Mucosa of stomach (tissue), 1 donor: ENCODE measurements at regions not wholly inside any gene's neighbourhood (a gene's known extent, or its start where the extent isn't known, plus 50 kb on each side); places are given as distances from the start of the nearest gene placed in this dataset.

ENCODE experiments used
- H3K27me3 ChIP-seq: one replicate; pipeline ENCODE4 v1.7.0; 2013; ENCODE audit warnings: mild to moderate bottlenecking, low read length; ENCODE audit not compliant: control insufficient read depth, insufficient read depth
- H3K36me3 ChIP-seq: one replicate; pipeline ENCODE4 v1.7.0; 2013; ENCODE audit warnings: low read length; ENCODE audit not compliant: control insufficient read depth, insufficient read depth
- H3K4me1 ChIP-seq: one replicate; pipeline ENCODE4 v1.7.0; 2013; ENCODE audit warnings: mild to moderate bottlenecking, low read length; ENCODE audit not compliant: control insufficient read depth, insufficient read depth
- H3K4me3 ChIP-seq: one replicate; pipeline ENCODE4 v1.7.0; 2013; ENCODE audit warnings: low read length
- H3K9ac ChIP-seq: one replicate; pipeline ENCODE4 v1.7.0; 2013; ENCODE audit warnings: mild to moderate bottlenecking, low read length, moderate library complexity
- H3K9me3 ChIP-seq: one replicate; pipeline ENCODE4 v1.7.0; 2013; ENCODE audit warnings: mild to moderate bottlenecking, low read length, moderate library complexity; ENCODE audit not compliant: control insufficient read depth
- donor health status: Pancreatic carcinoma.

DNA sequence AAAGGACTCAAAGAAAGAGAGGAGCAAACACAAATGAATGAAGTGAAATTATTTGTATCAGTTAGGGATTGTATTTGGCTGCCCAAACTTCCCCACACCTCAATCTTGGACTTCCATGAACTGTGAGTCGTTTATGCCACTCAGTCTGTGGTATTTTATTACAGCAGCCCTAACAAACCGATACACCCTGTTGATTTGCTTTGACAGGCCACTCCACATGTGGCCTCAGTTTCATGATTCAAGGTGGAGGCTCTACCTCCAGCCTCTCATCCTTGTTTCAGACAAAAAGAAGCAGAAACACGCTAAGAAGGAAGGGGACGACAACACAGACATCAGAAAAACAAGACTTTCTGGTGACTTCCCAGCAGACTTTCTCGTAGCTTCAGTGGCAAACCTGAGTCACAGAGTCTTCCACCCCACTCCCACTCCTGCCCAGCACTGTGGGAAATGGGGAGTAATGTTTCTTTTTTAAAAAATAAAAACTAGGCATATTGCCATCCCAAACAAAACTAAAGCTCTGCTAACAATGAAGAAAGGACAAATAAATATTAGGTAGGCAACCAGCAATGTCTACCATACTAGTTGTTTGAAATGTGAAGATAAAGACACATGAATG lies 52.2 kb upstream of the ABCA1 start:
- Histone ChIP-seq H3K4me1 (no peaks in the 10 kb centered on the region), H3K36me3 (no peaks in the 10 kb centered on the region), H3K9ac (no peak overlapping the region), H3K9me3 (no peaks in the 10 kb centered on the region), H3K4me3 (no peak overlapping the region), H3K27me3 (no peaks in the 10 kb centered on the region)

DNA sequence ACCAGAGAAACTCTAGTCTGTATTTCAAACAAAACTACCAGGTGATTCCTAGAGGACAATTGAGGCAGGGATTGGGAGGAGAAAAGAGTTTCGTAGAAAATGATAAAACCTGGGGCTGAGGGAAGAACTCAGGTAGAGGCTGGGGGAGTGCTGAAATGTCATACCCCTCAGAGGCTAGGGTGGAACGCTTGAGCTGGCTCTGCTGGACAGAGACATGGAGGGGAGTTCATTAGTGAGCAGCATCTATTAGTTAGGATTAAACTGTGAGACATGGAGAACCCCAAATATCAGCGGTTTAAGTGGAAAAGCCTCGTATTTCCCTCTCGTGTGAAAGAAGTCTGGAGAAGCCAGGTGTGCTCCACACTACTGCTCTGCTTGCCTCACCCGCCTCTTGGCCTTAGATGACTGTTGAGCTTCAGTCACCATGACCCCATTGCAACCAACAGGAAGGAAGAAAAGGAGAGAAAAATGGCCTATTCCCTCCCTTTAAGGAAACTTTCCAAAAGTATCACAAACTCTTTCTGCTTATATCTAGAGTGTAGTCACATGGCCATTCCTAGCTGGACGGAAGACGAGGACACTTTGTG lies 53.7 kb upstream of the ABCA1 start:
- H3K9me3 ChIP-seq, result no peaks in the 10 kb centered on the region
- H3K4me3 ChIP-seq, result no peak overlapping the region
- no peaks in the 10 kb centered on the region for H3K36me3 ChIP-seq
- H3K4me1 ChIP-seq, result no peaks in the 10 kb centered on the region
- no peaks in the 10 kb centered on the region for H3K27me3 ChIP-seq
- H3K9ac ChIP-seq, result no peak overlapping the region

DNA sequence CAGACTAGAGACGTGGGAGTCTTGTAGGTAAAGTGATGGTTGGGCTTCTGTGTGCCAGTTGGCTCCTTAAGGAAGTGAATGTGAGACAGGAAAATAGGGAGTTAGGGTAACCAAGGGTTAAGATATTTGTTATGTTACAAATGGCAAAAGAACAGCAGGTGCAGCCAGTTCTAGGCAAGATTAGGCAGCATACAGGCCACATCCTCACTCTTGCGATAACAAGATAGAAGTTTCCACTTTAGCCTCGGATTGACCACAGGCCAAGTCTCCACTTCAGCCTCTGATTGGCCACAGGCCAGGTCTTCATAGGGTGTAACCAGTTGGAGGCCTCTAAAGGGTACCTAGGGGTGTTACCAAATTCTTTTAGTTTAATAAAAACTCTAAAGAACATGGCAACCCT lies 54.6 kb upstream of the ABCA1 start:
- no peaks in the 10 kb centered on the region for H3K9me3 ChIP-seq

DNA sequence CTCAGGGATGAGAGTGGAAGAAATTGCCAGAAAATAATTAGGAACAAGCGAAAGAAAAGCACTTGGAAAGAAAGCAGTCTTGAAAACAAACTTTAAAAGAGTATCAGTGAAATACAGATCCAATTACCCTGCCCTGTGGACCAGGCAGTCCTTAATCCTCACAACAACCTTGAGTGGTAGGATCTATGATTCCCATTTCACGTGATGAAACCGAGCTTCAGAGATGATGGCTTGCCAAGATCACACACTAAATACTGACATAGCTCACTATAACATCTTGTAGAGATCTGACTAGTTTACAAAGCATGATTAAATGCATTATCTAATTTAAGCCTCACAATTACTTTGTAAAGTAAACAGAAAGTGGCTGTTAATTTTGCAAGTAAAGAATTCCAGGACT lies 55.5 kb upstream of the ABCA1 start:
- no peak overlapping the region for H3K4me3 ChIP-seq
- no peaks in the 10 kb centered on the region for H3K4me1 ChIP-seq
- no peaks in the 10 kb centered on the region for H3K27me3 ChIP-seq

More for the DNA sequence above, 54.6 kb upstream of the ABCA1 start:
- H3K4me1 ChIP-seq, result no peaks in the 10 kb centered on the region
- no peak overlapping the region for H3K9ac ChIP-seq
- H3K4me3 ChIP-seq, result no peak overlapping the region
- no peaks in the 10 kb centered on the region for H3K27me3 ChIP-seq
- H3K36me3 ChIP-seq, result no peaks in the 10 kb centered on the region

DNA sequence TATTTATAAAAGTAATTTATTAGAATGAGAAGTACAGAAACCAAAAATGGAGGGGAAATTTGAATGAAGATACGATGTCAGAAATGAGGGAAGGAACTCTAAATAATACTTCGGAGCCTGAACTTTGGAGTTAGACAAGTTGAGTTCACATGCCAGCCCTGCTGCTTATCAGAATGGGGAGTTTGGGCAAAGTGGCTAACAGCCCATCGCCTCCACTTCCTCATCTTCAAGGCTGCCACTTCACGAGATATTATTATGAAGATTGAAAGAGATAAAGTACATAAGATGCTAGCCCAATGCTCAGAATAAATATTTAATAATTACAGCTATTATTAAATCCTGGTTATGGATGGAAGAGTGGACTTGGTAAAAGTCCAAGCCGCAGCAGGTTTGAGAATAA lies 56.2 kb upstream of the ABCA1 start:
- Histone ChIP-seq H3K4me3 (no peak overlapping the region), H3K9ac (no peak overlapping the region), H3K27me3 (no peaks in the 10 kb centered on the region), H3K9me3 (no peaks in the 10 kb centered on the region), H3K36me3 (no peaks in the 10 kb centered on the region), H3K4me1 (no peaks in the 10 kb centered on the region)

More for the DNA sequence above, 55.5 kb upstream of the ABCA1 start:
- Histone ChIP-seq H3K9me3 (no peaks in the 10 kb centered on the region), H3K36me3 (no peaks in the 10 kb centered on the region), H3K9ac (no peak overlapping the region)

DNA sequence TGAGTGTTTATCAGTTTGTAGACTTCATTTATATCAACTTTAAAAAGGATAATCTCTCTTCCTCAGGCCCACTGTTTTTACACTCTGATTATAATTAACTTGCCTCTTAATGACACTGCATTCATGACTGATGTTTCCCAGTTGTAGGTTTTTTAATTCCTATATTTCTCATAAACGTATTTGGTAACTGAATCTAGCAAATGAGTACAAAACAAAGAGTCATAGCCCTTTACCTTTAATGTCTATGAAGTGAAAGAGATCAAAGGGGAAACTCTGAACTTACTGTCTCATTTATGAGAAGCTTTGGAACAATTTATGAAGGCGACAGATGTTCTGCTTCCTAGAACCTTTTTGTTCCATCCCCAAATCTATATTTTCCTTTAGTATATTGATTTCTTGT lies 56.6 kb upstream of the ABCA1 start:
- Histone ChIP-seq H3K9me3 (no peaks in the 10 kb centered on the region), H3K4me1 (no peaks in the 10 kb centered on the region), H3K4me3 (no peak overlapping the region), H3K9ac (no peak overlapping the region), H3K36me3 (no peaks in the 10 kb centered on the region), H3K27me3 (no peaks in the 10 kb centered on the region)

DNA sequence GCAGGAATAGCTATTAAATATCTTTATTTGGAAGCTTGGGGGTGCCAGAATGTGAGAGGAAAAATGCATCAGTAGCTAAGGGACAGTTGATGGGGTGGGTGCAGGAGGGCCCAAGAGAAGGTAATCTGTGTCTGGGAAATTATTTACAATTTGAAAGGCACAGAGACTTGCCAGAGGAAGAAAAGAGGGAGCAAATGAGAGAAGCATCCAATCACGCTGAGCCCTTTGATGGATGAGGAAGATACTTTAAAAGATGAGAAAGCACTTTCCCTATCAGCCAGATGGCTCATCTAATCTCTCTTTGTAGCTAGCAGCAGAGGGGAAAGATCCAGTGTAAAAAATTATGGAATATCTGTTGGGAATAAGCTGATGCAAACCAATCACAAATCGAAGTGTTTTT lies 57.0 kb upstream of the ABCA1 start:
- no peaks in the 10 kb centered on the region for H3K27me3 ChIP-seq
- no peaks in the 10 kb centered on the region for H3K36me3 ChIP-seq
- no peaks in the 10 kb centered on the region for H3K9me3 ChIP-seq
- no peak overlapping the region for H3K9ac ChIP-seq
- no peak overlapping the region for H3K4me3 ChIP-seq
- no peaks in the 10 kb centered on the region for H3K4me1 ChIP-seq

DNA sequence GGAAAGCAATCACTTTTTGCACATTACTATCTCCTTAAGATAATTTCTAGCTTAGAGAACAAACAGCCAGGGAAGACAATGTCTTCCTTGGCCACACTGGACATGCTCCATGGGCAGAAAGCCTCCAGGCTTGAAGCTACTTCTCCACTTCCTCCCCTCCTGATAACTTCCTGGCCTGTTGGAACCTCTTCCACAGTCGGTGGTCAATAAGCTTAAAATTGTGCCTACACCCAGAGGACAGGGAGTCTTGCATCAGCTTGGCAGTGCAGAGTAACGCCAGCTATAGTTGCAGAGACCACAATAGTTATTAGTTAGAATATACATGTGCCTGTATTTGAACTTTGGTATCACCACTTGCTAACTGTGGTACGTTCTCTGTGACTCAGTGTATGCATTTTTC lies 58.1 kb upstream of the ABCA1 start:
- no peaks in the 10 kb centered on the region for H3K9me3 ChIP-seq
- H3K4me1 ChIP-seq, result peaks cover 7% of the 10 kb centered on the region
- H3K4me3 ChIP-seq, result no peak overlapping the region
- H3K27me3 ChIP-seq, result no peaks in the 10 kb centered on the region
- H3K9ac ChIP-seq, result no peak overlapping the region
- H3K36me3 ChIP-seq, result no peaks in the 10 kb centered on the region

DNA sequence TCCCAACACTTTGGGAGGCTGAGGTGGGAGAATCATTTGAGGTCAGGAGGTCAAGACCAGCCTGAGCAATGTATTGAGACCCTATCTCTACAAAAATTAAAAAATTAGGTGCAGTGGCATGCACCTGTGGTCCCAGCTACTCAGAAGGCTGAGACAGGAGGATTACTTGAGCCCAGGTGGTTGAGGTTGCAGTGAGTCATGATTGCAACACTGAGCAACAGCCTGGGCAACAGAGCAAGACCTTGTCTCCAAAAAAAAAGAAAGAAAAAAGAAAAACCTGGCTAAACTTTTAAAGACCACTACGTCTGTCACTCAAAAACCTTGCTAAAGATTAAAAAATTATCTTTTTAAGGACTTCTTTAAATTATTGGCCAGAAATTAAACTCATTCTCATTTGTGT lies 59.8 kb upstream of the ABCA1 start:
- H3K4me1 ChIP-seq, result peaks cover 19% of the 10 kb centered on the region
- H3K36me3 ChIP-seq, result no peaks in the 10 kb centered on the region
- no peaks in the 10 kb centered on the region for H3K9me3 ChIP-seq
- no peaks in the 10 kb centered on the region for H3K27me3 ChIP-seq
- no peak overlapping the region for H3K9ac ChIP-seq
- H3K4me3 ChIP-seq, result no peak overlapping the region

DNA sequence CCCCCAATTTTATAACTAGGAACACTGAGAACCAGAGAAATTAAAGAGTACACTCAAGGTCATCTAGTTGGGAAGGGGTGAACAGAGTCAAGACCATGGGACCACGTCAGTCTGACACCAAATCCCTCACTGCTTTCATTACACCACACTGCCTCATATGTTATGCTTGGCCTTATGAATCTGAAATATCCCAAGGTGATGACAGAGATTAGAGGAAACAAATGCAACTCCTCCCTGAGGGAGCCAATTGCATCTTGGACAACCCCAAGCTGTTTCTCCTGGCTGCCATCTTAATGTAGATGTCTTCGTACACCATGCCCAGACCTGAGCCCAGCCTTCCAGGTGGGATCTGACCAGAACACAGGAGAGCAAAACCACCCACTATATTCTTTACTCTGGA lies 60.6 kb upstream of the ABCA1 start:
- no peak overlapping the region for H3K4me3 ChIP-seq
- no peak overlapping the region for H3K9ac ChIP-seq
- no peaks in the 10 kb centered on the region for H3K36me3 ChIP-seq
- H3K9me3 ChIP-seq, result no peaks in the 10 kb centered on the region
- H3K4me1 ChIP-seq, result peaks cover 27% of the 10 kb centered on the region
- no peaks in the 10 kb centered on the region for H3K27me3 ChIP-seq

DNA sequence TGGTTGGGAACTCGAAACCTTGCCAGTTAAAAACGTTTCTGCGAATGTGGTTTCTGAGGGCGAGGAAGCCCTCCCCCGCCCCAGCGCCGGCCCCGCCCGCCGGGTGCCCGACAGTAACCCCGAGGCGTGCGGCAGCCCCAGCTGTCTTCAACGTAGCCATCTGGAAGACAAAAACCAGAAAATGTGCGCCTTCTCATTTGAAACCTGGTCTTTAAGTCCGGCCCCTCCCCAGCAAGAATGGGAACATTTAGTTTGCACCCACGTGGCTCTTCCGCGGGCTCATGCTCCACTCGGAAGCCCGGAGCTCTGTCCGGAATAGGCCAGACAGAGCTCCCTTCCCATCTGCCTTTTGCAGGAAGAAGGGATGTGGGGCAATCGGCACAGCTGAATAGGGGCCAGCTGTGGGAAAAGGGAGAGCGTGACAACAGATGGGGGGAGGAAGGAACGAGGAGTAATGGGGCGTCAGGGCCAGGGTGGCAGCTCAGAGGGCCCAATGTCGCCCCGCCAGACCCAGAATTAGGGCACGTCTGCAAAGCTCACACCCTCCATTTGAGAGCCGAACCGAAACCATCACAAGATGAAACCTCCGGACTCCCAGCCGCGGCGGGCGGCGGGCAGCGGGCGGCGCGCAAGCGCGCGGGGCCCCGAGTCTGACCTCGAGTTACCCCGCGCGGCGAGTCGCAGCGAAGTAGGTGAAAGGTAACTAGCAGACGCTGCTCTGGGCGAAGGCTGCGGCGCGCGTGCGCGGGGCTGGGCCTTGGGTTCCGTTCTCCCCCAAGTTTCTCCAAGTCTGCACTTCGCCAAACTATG lies 63.4 kb upstream of the ABCA1 start:
- Histone ChIP-seq H3K9ac (peak overlapping the region; percentile 74), H3K4me3 (peak overlapping the region; percentile 85), H3K4me1 (peaks cover 29% of the 10 kb centered on the region), H3K9me3 (no peaks in the 10 kb centered on the region), H3K27me3 (no peaks in the 10 kb centered on the region), H3K36me3 (no peaks in the 10 kb centered on the region)

DNA sequence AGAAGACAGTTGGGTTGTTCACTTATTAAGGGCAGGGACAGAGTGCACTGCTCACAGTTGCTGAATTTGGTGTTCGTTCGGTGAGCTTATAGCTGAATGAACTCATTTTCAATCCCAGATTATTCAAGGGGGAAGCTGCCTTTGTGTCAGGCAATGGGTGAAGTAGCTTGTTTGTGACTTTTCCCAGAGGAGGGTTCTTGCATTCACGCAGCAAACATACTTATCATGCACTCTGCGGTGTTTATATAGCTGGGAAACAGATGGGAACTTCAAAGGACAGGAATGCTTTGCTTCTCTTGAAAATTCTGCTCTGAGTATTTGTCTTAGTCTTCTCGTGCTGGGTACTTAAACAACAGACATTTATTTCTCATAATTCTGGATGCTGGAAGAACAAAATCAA lies 64.7 kb upstream of the ABCA1 start:
- Histone ChIP-seq H3K27me3 (no peaks in the 10 kb centered on the region), H3K9ac (no peak overlapping the region), H3K36me3 (no peaks in the 10 kb centered on the region), H3K9me3 (no peaks in the 10 kb centered on the region), H3K4me3 (no peak overlapping the region), H3K4me1 (peaks cover 29% of the 10 kb centered on the region)
